22Rv1 (cell line): ENCODE measurements at regions not wholly inside any gene's neighbourhood (a gene's known extent, or its start where the extent isn't known, plus 50 kb on each side); places are given as distances from the start of the nearest gene placed in this dataset.

Experiments used
- ZFX ChIP-seq: fragments of 450-650 bp; IDR thresholded peaks from 2 replicates; pipeline ENCODE4 v1.6.1; 2017; ENCODE audit warnings: antibody characterized with exemption, borderline replicate concordance
- TF ChIP-seq, protein P1 (sequence below): fragments of 450-650 bp; IDR thresholded peaks from 2 replicates; pipeline ENCODE4 v1.5.1; 2017; ENCODE audit warnings: mild to moderate bottlenecking

DNA sequence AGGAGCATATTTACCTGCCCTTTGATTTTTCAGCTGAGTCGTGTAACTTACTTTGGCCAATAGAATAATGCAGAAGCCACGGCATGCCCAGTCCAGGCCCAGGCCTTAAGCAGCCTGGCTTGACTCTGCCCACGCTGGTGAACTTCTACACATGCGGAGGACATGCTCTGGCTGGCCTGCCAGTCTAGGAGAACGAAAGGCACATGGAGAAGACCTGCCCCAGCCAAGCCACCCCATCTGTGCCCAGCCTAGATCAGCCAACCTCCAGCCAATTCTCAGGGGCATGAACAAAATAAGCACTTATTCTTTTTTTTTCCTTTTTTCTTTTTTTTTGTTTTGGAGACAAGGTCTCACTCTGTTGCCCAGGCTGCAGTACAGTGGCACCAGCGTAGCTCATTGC is 112.7 kb upstream of the NANOS1 start:
- TF ChIP-seq, protein P1, sequence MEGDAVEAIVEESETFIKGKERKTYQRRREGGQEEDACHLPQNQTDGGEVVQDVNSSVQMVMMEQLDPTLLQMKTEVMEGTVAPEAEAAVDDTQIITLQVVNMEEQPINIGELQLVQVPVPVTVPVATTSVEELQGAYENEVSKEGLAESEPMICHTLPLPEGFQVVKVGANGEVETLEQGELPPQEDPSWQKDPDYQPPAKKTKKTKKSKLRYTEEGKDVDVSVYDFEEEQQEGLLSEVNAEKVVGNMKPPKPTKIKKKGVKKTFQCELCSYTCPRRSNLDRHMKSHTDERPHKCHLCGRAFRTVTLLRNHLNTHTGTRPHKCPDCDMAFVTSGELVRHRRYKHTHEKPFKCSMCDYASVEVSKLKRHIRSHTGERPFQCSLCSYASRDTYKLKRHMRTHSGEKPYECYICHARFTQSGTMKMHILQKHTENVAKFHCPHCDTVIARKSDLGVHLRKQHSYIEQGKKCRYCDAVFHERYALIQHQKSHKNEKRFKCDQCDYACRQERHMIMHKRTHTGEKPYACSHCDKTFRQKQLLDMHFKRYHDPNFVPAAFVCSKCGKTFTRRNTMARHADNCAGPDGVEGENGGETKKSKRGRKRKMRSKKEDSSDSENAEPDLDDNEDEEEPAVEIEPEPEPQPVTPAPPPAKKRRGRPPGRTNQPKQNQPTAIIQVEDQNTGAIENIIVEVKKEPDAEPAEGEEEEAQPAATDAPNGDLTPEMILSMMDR: no peak
- TF ChIP-seq ZFX: no peak
